ENCODE measurements at regions not wholly inside any gene's neighbourhood (a gene's known extent, or its start where the extent isn't known, plus 50 kb on each side); places are given as distances from the start of the nearest gene placed in this dataset.

- H3K4me2 ChIP-seq (ENCODE audit: low read length), result no peak overlapping the region
- H3K27me3 ChIP-seq (ENCODE audit: insufficient read depth, low read length), result no peaks in the 10 kb centered on the region
- FAIRE-seq (no peak), DNase-seq (ENCODE audit: low read depth) (no peak)
- no peaks in the 10 kb centered on the region for H3K4me1 ChIP-seq (ENCODE audit: insufficient read depth, low read length)
- no peak overlapping the region for H2AFZ ChIP-seq (ENCODE audit: low read depth, low read length)
- H3K9me3 ChIP-seq (ENCODE audit: insufficient read depth, low read depth, low read length), result no peaks in the 10 kb centered on the region
- no peaks in the 10 kb centered on the region for H4K20me1 ChIP-seq (ENCODE audit: insufficient read depth, low read length)
- no peak overlapping the region for H3K4me3 Mint-ChIP-seq (ENCODE audit: unreplicated experiment)
- H3K4me1 Mint-ChIP-seq (ENCODE audit: low read depth, unreplicated experiment), result no peaks in the 10 kb centered on the region
- no peaks in the 10 kb centered on the region for H3K36me3 Mint-ChIP-seq (ENCODE audit: low read depth, unreplicated experiment)
- H3K27ac ChIP-seq (ENCODE audit: low read depth, low read length), result no peak overlapping the region
- H3K79me2 ChIP-seq (ENCODE audit: insufficient read depth, low read length), result no peaks in the 10 kb centered on the region
- H3K9ac ChIP-seq (ENCODE audit: low read length), result no peak overlapping the region
- peaks cover 4% of the 10 kb centered on the region for H3K9me3 Mint-ChIP-seq (ENCODE audit: unreplicated experiment)
- TF ChIP-seq EZH2 (IDR thresholded peaks at IDR 0.05; ENCODE audit: insufficient read depth, low read length), result no peak
- no peak for TF ChIP-seq CTCF (IDR thresholded peaks at IDR 0.05; ENCODE audit: insufficient read depth, low read depth, low read length)
- H3K27me3 Mint-ChIP-seq (ENCODE audit: low read depth, unreplicated experiment), result no peaks in the 10 kb centered on the region
- no peaks in the 10 kb centered on the region for H3K36me3 ChIP-seq (ENCODE audit: insufficient read depth, low read length)
- H3K4me3 ChIP-seq (ENCODE audit: insufficient read depth, low read depth, low read length), result no peak overlapping the region
- H3K27ac Mint-ChIP-seq (ENCODE audit: unreplicated experiment), result no peak overlapping the region
Measured at GRCh38 chr11:36865846-36866245, 267.8 kb upstream of the RAG2 start.

- no peaks in the 10 kb centered on the region for H3K4me1 Mint-ChIP-seq (ENCODE audit: low read depth, unreplicated experiment)
Measured at GRCh38 chr11:36854875-36855274, 256.8 kb upstream of the RAG2 start.

More at GRCh38 chr11:36854875-36855274, 256.8 kb upstream of the RAG2 start:
- Histone ChIP-seq H3K27me3 (ENCODE audit: insufficient read depth, low read length) (no peaks in the 10 kb centered on the region), H4K20me1 (ENCODE audit: insufficient read depth, low read length) (no peaks in the 10 kb centered on the region), H3K79me2 (ENCODE audit: insufficient read depth, low read length) (no peaks in the 10 kb centered on the region), H3K9me3 (ENCODE audit: insufficient read depth, low read depth, low read length) (no peaks in the 10 kb centered on the region), H3K36me3 (ENCODE audit: insufficient read depth, low read length) (no peaks in the 10 kb centered on the region), H3K4me2 (ENCODE audit: low read length) (no peak overlapping the region), H3K27ac (ENCODE audit: low read depth, low read length) (no peak overlapping the region), H2AFZ (ENCODE audit: low read depth, low read length) (no peak overlapping the region), H3K4me1 (ENCODE audit: insufficient read depth, low read length) (no peaks in the 10 kb centered on the region), H3K4me3 (ENCODE audit: insufficient read depth, low read depth, low read length) (no peak overlapping the region), H3K9ac (ENCODE audit: low read length) (no peak overlapping the region)
- no peak for TF ChIP-seq CTCF (IDR thresholded peaks at IDR 0.05; ENCODE audit: insufficient read depth, low read depth, low read length)
- no peak for TF ChIP-seq EZH2 (IDR thresholded peaks at IDR 0.05; ENCODE audit: insufficient read depth, low read length)
- Mint-ChIP-seq H3K27ac (ENCODE audit: unreplicated experiment) (no peak overlapping the region), H3K4me3 (ENCODE audit: unreplicated experiment) (no peak overlapping the region), H3K9me3 (ENCODE audit: unreplicated experiment) (peaks cover 1% of the 10 kb centered on the region), H3K36me3 (ENCODE audit: low read depth, unreplicated experiment) (no peaks in the 10 kb centered on the region), H3K27me3 (ENCODE audit: low read depth, unreplicated experiment) (peaks cover 5% of the 10 kb centered on the region)
- no peak for FAIRE-seq
- DNase-seq (ENCODE audit: low read depth), result no peak
